Right lobe of liver (tissue), 6 donors: ENCODE measurements at regions not wholly inside any gene's neighbourhood (a gene's known extent, or its start where the extent isn't known, plus 50 kb on each side); places are given as distances from the start of the nearest gene placed in this dataset.

Experiments used
- ATAC-seq, 4 donors: fragments of 200-7000 bp; cut with Tn5 transposase; one replicate each; pipeline ENCODE4 v1.9.1; 2020; ENCODE audit warnings: mild to moderate bottlenecking in 4 of 4, moderate library complexity in 4 of 4
- DNase-seq, 3 donors: peaks; one replicate each; pipeline ENCODE4 v3.0.0-alpha.2; 2020
- H3K27ac ChIP-seq, 3 donors: fragments of 200-600 bp; one replicate each; pipeline ENCODE4 v1.8.0; 2022
- H3K27me3 ChIP-seq, 2 donors: fragments of 200-600 bp; one replicate each; pipeline ENCODE4 v1.8.0; 2022
- H3K36me3 ChIP-seq, 4 donors: fragments of 200-600 bp; sonication (generic) in 1 of 4; one replicate each; pipeline versions ENCODE4 v1.5.1 to v1.8.0; 2017 to 2022; ENCODE audit warnings: control low read depth in 1 of 4
- H3K4me1 ChIP-seq, 4 donors: fragments of 200-600 bp; sonication (generic) in 1 of 4; one replicate each; pipeline versions ENCODE4 v1.5.1 to v1.8.0; 2017 to 2022; ENCODE audit warnings: control low read depth in 1 of 4
- H3K4me3 ChIP-seq, 3 donors: fragments of 200-600 bp; one replicate each; pipeline ENCODE4 v1.8.0; 2022
- H3K9me3 ChIP-seq, 4 donors: fragments of 200-600 bp; sonication (generic) in 1 of 4; one replicate each; pipeline versions ENCODE4 v1.5.1 to v1.8.0; 2017 to 2022; ENCODE audit warnings: control low read depth in 1 of 4
- POLR2A ChIP-seq: fragments of 450-650 bp; IDR thresholded peaks from one replicate; pipeline ENCODE4 v1.6.1; 2017; ENCODE audit warnings: antibody characterized with exemption, mild to moderate bottlenecking
- WGBS: methylation state at CpG from one replicate; pipeline ENCODE4 v1.1.6; 2018; ENCODE audit warnings: low coverage, low lambda C conversion rate; ENCODE audit not compliant: insufficient coverage; ENCODE audit errors: missing lambda C conversion rate; 5-methylcytosine and 5-hydroxymethylcytosine counted together
- intact Hi-C, 2 donors: fragments of 100-400 bp; cut with DNase I; formaldehyde crosslinking; loops; one replicate each; pipeline versions ENCODE4 v1.11.2 to v1.14.1; 2022
- TF ChIP-seq, protein P1 (sequence below), 4 donors: fragments of 200-600 bp in 3 of 4; fragments of 450-650 bp in 1 of 4; IDR thresholded peaks; one replicate each; pipeline versions ENCODE4 v1.5.1 to v1.8.0; 2016 to 2022; ENCODE audit warnings: antibody characterized with exemption in 4 of 4, mild to moderate bottlenecking in 2 of 4
- donor health status: DM: no; HTN: yes; CAD: no.
- donor health status: DM: no; HTN: no; CAD: no.
- donor health status: DM: no; HTN: no; CAD: no.
- donor health status: DM: no; HTN: yes; CAD: no.
- donor health status: DM: no; HTN: yes; CAD: no.

DNA sequence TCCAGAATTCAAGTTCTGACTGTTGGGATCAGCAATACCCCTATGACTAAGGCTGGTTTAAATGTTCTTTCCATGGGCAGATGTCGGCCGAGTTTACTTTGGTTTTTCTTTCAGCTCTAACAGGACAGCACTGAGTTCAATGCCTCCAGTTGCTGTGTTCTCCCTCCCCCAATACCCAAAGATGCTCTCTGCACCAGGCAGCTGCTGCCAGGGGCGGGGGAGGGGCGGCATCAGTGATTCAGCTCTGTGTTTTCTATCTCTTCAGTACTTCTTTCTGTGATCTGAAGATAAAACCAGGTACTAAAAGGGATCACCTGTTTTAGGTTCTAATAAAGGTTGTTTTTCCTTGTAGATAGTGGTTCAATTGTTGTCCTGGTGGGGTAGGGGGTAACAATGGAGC lies 576.7 kb upstream of the POT1 start:
- Histone ChIP-seq H3K4me3 (no peak overlapping the region), H3K9me3 (no peaks in the 10 kb centered on the region), H3K4me1 (no peaks in the 10 kb centered on the region), H3K27ac (no peak overlapping the region), H3K36me3 (no peaks in the 10 kb centered on the region), H3K27me3 (no peaks in the 10 kb centered on the region)
- ATAC-seq (no peak), DNase-seq (no peak)
- WGBS, result 27% methylated on average over 3 of the region's 4 CpGs
- intact Hi-C loops, result no loop called here
- TF ChIP-seq POLR2A, result no peak

DNA sequence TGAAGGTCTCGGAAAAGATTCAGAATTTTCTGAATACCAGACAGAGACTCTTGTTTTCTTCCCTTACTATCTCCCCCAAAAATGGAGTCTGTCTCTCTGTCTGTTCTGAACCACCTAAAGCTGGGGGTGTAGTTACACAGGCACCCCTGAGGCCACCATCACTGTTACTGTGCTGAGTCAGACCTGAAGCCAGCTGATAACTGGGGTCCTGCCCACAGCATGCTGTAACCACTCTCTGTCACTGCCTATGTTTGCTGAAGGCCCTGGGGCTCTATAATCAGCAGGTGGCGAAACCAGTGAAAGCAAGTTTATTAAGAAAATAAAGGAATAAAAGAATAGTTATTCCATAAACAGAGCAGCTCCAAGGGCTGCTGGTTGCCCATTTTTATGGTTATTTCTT lies 575.2 kb upstream of the POT1 start:
- DNase-seq, result no peak

DNA sequence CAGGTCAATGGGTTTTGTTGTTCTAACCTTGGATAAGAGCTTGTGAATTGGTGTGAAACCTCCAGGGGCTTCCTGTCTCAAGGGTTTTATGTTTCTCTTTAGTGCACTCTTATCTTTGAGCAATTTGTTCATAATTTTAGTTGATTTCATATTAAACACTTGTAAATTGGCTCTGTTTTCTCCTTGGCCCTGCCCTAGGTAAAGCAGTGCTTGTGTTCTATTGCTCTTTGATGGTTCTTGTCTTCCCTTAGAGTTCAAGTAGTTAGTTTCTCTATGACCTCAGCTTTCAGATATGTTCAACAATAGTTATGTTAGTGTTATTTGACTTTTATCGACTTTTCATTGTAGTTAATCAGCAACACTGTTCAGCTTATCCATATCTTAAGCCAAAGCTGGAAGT lies 566.4 kb upstream of the POT1 start:
- no peaks in the 10 kb centered on the region for H3K4me1 ChIP-seq
- 20% methylated on average over 1 of the region's 1 CpG for WGBS
- no peaks in the 10 kb centered on the region for H3K27me3 ChIP-seq
- ATAC-seq, result no peak
- intact Hi-C loops, result no loop called here
- no peak overlapping the region for H3K4me3 ChIP-seq
- no peaks in the 10 kb centered on the region for H3K9me3 ChIP-seq
- TF ChIP-seq, protein P1, sequence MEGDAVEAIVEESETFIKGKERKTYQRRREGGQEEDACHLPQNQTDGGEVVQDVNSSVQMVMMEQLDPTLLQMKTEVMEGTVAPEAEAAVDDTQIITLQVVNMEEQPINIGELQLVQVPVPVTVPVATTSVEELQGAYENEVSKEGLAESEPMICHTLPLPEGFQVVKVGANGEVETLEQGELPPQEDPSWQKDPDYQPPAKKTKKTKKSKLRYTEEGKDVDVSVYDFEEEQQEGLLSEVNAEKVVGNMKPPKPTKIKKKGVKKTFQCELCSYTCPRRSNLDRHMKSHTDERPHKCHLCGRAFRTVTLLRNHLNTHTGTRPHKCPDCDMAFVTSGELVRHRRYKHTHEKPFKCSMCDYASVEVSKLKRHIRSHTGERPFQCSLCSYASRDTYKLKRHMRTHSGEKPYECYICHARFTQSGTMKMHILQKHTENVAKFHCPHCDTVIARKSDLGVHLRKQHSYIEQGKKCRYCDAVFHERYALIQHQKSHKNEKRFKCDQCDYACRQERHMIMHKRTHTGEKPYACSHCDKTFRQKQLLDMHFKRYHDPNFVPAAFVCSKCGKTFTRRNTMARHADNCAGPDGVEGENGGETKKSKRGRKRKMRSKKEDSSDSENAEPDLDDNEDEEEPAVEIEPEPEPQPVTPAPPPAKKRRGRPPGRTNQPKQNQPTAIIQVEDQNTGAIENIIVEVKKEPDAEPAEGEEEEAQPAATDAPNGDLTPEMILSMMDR (IDR thresholded peaks at IDR 0.05), result no peak
- TF ChIP-seq POLR2A, result no peak
- H3K36me3 ChIP-seq, result no peaks in the 10 kb centered on the region
- DNase-seq, result no peak
- no peak overlapping the region for H3K27ac ChIP-seq

More for the DNA sequence above, 575.2 kb upstream of the POT1 start:
- TF ChIP-seq, protein P1 (IDR thresholded peaks at IDR 0.05), result no peak
- TF ChIP-seq POLR2A, result no peak
- no peak for ATAC-seq
- no peaks in the 10 kb centered on the region for H3K4me1 ChIP-seq
- no peak overlapping the region for H3K27ac ChIP-seq
- H3K4me3 ChIP-seq, result no peak overlapping the region
- no peaks in the 10 kb centered on the region for H3K9me3 ChIP-seq
- no peaks in the 10 kb centered on the region for H3K36me3 ChIP-seq
- 68% methylated on average over 2 of the region's 2 CpGs for WGBS
- no peaks in the 10 kb centered on the region for H3K27me3 ChIP-seq
- intact Hi-C loops, result no loop called here

DNA sequence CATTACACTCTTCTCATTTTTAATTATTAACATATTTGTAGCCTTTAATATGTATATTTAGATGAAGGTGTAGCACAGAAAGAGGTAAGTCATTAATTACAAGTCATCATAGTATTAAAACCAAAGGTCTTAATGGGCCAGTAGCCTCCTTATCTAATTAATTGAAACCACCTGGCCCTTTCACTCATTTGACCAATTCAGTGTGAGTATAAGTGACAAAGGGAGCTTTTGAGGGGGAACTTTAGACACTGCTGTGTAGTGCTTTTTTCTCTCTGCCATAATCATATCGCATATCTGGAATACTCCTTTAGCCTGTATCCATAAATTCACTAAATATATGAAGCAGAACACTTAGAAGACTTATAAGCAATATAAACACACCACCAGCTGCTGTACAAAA lies 562.9 kb upstream of the POT1 start:
- H3K4me3 ChIP-seq, result no peak overlapping the region
- H3K27me3 ChIP-seq, result no peaks in the 10 kb centered on the region
- ATAC-seq, result no peak
- 26% methylated on average over 1 of the region's 1 CpG for WGBS
- intact Hi-C loops, result no loop called here
- H3K9me3 ChIP-seq, result no peaks in the 10 kb centered on the region
- H3K4me1 ChIP-seq, result no peaks in the 10 kb centered on the region
- no peak overlapping the region for H3K27ac ChIP-seq
- no peak for DNase-seq
- TF ChIP-seq, protein P1 (IDR thresholded peaks at IDR 0.05), result no peak
- no peak for TF ChIP-seq POLR2A
- no peaks in the 10 kb centered on the region for H3K36me3 ChIP-seq

DNA sequence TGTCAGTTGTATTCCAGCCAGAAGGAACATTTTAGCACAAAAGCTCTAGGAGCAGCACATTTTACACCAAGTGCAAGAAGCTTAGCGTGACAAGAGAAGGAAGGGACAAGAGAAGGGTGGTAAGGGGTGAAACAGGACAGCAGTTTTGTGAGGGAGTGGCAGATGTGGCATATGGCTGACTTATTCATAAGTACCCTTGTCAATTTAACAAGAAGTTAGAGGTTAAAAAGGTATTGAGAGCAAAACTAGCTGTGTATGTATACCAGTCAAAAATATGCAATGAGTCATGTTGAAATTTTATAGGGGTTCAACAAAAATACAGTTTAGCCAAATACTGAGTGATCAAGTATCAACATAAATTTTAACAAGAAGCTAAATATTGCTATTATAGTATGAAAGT lies 561.5 kb upstream of the POT1 start:
- H3K4me1 ChIP-seq, result no peaks in the 10 kb centered on the region
- intact Hi-C loops, result no loop called here
- DNase-seq, result no peak
- ATAC-seq, result no peak
- H3K27ac ChIP-seq, result no peak overlapping the region
- H3K9me3 ChIP-seq, result no peaks in the 10 kb centered on the region
- H3K36me3 ChIP-seq, result no peaks in the 10 kb centered on the region
- H3K4me3 ChIP-seq, result no peak overlapping the region
- WGBS, result 27% methylated on average over 1 of the region's 1 CpG
- H3K27me3 ChIP-seq, result no peaks in the 10 kb centered on the region
- TF ChIP-seq POLR2A, result no peak
- TF ChIP-seq, protein P1 (IDR thresholded peaks at IDR 0.05), result no peak
